ENCODE measurements at regions not wholly inside any gene's neighbourhood (a gene's known extent, or its start where the extent isn't known, plus 50 kb on each side); places are given as distances from the start of the nearest gene placed in this dataset.

GRCh38 chr3:188099907-188100306, 54.0 kb upstream of the LPP start:
- TF ChIP-seq ZNF354C (tag by site-specific recombination; IDR thresholded peaks at IDR 0.05; ENCODE audit: borderline replicate concordance, low read depth) = no peak
- no peak for TF ChIP-seq CTCF (tag by site-specific recombination; IDR thresholded peaks at IDR 0.05)
- no peak for TF ChIP-seq ZNF776 (tag by site-specific recombination; IDR thresholded peaks at IDR 0.05; ENCODE audit: borderline replicate concordance)
- TF ChIP-seq ZBTB17 (tag by site-specific recombination; IDR thresholded peaks at IDR 0.05) = no peak
- no peak for TF ChIP-seq REST (tag by site-specific recombination; IDR thresholded peaks at IDR 0.05)
- no peak for TF ChIP-seq ZNF169 (tag by site-specific recombination; IDR thresholded peaks at IDR 0.05)
- no peak for TF ChIP-seq ZNF555 (tag by site-specific recombination; conservative IDR thresholded peaks at IDR 0.05)
- TF ChIP-seq ZSCAN23 (tag by site-specific recombination; IDR thresholded peaks at IDR 0.05) = no peak
- TF ChIP-seq ZNF558 (tag by site-specific recombination; IDR thresholded peaks at IDR 0.05) = no peak
- TF ChIP-seq MZF1 (tag by site-specific recombination; IDR thresholded peaks at IDR 0.05; ENCODE audit: borderline replicate concordance) = no peak

Data from HEK293 (cell line).